SU-DHL-6 (cell line): ENCODE measurements at regions not wholly inside any gene's neighbourhood (a gene's known extent, or its start where the extent isn't known, plus 50 kb on each side); places are given as distances from the start of the nearest gene placed in this dataset.

Experiments used
- EZH2phosphoT487 ChIP-seq: fragments of 200-600 bp; sonication (generic), shearing (Covaris generic); conservative IDR thresholded peaks from 2 replicates; pipeline ENCODE4 v1.6.1; 2018; ENCODE audit warnings: mild to moderate bottlenecking, antibody characterized with exemption, low read length, moderate library complexity, mixed read lengths
- TF ChIP-seq, protein P1 (sequence below): fragments of 200-600 bp; sonication (generic); IDR thresholded peaks from one replicate; pipeline ENCODE4 v1.5.1; 2017; ENCODE audit warnings: antibody characterized with exemption, mild to moderate bottlenecking, low read length, moderate library complexity; ENCODE audit not compliant: insufficient read depth, poor library complexity, severe bottlenecking

DNA sequence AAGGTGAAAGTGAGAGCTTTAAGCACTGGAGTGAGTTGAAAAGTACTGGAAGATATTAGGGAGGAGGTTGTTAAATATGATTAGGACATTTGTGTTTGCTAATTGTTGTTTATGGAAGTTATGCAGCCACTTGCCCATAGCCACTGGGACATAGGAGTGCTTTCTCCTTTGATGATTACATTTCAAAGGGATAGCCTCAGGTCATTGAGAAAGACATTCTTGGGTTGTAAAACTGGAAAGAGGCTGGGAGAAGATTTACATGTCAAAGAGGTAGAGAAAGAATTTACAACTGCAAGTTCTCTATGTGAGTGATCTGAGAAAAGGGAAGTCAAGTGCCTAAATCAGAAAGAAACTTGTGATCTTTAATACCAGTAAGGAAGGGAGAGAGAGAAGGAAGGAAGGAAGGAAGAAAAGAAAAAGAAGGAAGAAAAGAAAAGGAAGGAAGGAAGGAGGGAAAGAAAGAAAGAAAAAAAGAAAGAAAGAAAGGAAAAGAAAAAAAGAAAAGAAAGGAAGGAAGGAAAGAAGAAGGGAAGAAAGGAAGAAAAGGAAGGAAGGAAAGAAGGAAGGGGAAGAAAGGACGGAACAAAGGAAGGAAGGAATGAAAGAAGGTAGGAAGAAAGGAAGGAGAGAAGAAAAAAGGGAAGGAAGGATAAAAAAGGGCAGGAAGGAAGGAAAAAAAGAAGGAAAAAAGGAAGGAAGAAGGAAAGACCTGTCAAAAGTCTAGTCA lies 284.6 kb upstream of the DPYD start:
- TF ChIP-seq, protein P1, sequence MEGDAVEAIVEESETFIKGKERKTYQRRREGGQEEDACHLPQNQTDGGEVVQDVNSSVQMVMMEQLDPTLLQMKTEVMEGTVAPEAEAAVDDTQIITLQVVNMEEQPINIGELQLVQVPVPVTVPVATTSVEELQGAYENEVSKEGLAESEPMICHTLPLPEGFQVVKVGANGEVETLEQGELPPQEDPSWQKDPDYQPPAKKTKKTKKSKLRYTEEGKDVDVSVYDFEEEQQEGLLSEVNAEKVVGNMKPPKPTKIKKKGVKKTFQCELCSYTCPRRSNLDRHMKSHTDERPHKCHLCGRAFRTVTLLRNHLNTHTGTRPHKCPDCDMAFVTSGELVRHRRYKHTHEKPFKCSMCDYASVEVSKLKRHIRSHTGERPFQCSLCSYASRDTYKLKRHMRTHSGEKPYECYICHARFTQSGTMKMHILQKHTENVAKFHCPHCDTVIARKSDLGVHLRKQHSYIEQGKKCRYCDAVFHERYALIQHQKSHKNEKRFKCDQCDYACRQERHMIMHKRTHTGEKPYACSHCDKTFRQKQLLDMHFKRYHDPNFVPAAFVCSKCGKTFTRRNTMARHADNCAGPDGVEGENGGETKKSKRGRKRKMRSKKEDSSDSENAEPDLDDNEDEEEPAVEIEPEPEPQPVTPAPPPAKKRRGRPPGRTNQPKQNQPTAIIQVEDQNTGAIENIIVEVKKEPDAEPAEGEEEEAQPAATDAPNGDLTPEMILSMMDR: no peak
- TF ChIP-seq EZH2phosphoT487: no peak
